HCT116 (cell line): ENCODE measurements at regions not wholly inside any gene's neighbourhood (a gene's known extent, or its start where the extent isn't known, plus 50 kb on each side); places are given as distances from the start of the nearest gene placed in this dataset.

Experiments used
- ATAC-seq: fragments of 200-7000 bp; cut with Tn5 transposase; 2 replicates; pipeline ENCODE4 v1.9.1; 2020; ENCODE audit warnings: mild to moderate bottlenecking, moderate library complexity
- BruUV-seq: library from RNA; stranded (reverse); fragments of 400-500 nt; replicated peaks from 2 replicates; lab custom pipeline; 2021; lab: Mats Ljungman, UMichigan
- CTCF ChIA-PET: fragments of 300-600 bp; sonication (Branson Sonifier 250); formaldehyde crosslinking; loops from one replicate; lab custom pipeline; 2021; ENCODE audit warnings: antibody characterized with exemption; lab: Charles Lee
- POLR2A ChIA-PET: fragments of 300-600, 350-600 bp; sonication (Branson Sonifier 250); formaldehyde crosslinking; loops from one replicate; lab custom pipeline; 2021; ENCODE audit warnings: antibody characterized with exemption; lab: Charles Lee
- RAD21 ChIA-PET, 2 experiments: fragments of 300-600 bp; sonication (Branson Sonifier 250); formaldehyde crosslinking; loops; one replicate each; lab custom pipeline; 2023; ENCODE audit warnings: low total read pairs in 2 of 2; ENCODE audit not compliant: uncharacterized antibody in 2 of 2, unreplicated experiment in 2 of 2, low non-redundant PET in 1 of 2; lab: Charles Lee
- DNase-seq: peaks from one replicate; pipeline ENCODE4 v3.0.0-alpha.2; 2010; ENCODE audit warnings: low read depth, low spot score
- H2AFZ ChIP-seq: fragments of 200-600 bp; shearing (Covaris generic), sonication (generic); 2 replicates; pipeline ENCODE4 v1.6.1; 2017; ENCODE audit warnings: low read depth, mixed run types, mixed read lengths, antibody characterized with exemption, low read length; ENCODE audit not compliant: poor library complexity, severe bottlenecking
- H3K27ac ChIP-seq: 2 replicates; pipeline ENCODE4 v1.5.1; 2012; ENCODE audit warnings: low read depth, low read length
- H3K27me3 ChIP-seq: fragments of 200-600 bp; sonication (generic); 2 replicates; pipeline ENCODE4 v1.6.1; 2016; ENCODE audit warnings: mixed run types, low read length, mixed read lengths; ENCODE audit not compliant: insufficient read depth
- H3K36me3 ChIP-seq, 2 experiments: fragments of 200-500 bp in 1 of 2; fragments of 200-600 bp in 1 of 2; sonication (Bioruptor generic) in 1 of 2; sonication (generic) in 1 of 2; 2 replicates each; pipeline versions ENCODE4 v1.5.1 to v1.6.1; 2014 to 2016; ENCODE audit warnings: low read length in 2 of 2, inconsistent platforms in 1 of 2, mixed read lengths in 1 of 2, mixed run types in 1 of 2; ENCODE audit not compliant: insufficient read depth in 2 of 2, control insufficient read depth in 1 of 2
- H3K4me1 ChIP-seq, 2 experiments: fragments of 200-600 bp in 1 of 2; sonication (generic) in 1 of 2; 2 replicates each; pipeline versions ENCODE4 v1.5.1 to v1.6.1; 2012 to 2017; ENCODE audit warnings: low read length in 2 of 2, inconsistent platforms in 1 of 2, mild to moderate bottlenecking in 1 of 2, mixed read lengths in 1 of 2, mixed run types in 1 of 2, moderate library complexity in 1 of 2; ENCODE audit not compliant: insufficient read depth in 2 of 2, control insufficient read depth in 1 of 2
- H3K4me2 ChIP-seq: fragments of 200-600 bp; sonication (generic); 2 replicates; pipeline ENCODE4 v1.6.1; 2017; ENCODE audit warnings: mixed run types, low read length, mixed read lengths
- H3K4me3 ChIP-seq, 2 experiments: fragments of 200-600 bp in 1 of 2; sonication (generic) in 1 of 2; replicated peaks in 1 of 2; 2 replicates each; pipeline ENCODE4 v1.5.1; 2011 to 2016; ENCODE audit warnings: low read length in 2 of 2, control low read depth in 1 of 2, low read depth in 1 of 2, mild to moderate bottlenecking in 1 of 2, mixed read lengths in 1 of 2, mixed run types in 1 of 2
- H3K79me2 ChIP-seq: fragments of 200-600 bp; sonication (generic); 2 replicates; pipeline ENCODE4 v1.6.1; 2017; ENCODE audit warnings: mild to moderate bottlenecking, mixed run types, low read length, moderate library complexity, mixed read lengths; ENCODE audit not compliant: insufficient read depth
- H3K9ac ChIP-seq: fragments of 200-600 bp; sonication (generic); 2 replicates; pipeline ENCODE4 v1.6.1; 2016; ENCODE audit warnings: low read length, mixed read lengths
- H3K9me2 ChIP-seq: fragments of 200-600 bp; sonication (generic), shearing (Covaris generic); 2 replicates; pipeline ENCODE4 v1.6.1; 2017; ENCODE audit warnings: mixed run types, mild to moderate bottlenecking, moderate library complexity; ENCODE audit not compliant: insufficient read depth
- H3K9me3 ChIP-seq, 2 experiments: fragments of 200-500 bp in 1 of 2; fragments of 200-600 bp in 1 of 2; sonication (Bioruptor generic) in 1 of 2; sonication (generic) in 1 of 2; 2 replicates each; pipeline ENCODE4 v1.6.1; 2014 to 2017; ENCODE audit warnings: low read length in 2 of 2, mixed read lengths in 2 of 2, inconsistent platforms in 1 of 2, low read depth in 1 of 2, mild to moderate bottlenecking in 1 of 2, mixed run types in 1 of 2, moderate library complexity in 1 of 2; ENCODE audit not compliant: control insufficient read depth in 1 of 2, insufficient read depth in 1 of 2
- H4K20me1 ChIP-seq: fragments of 200-600 bp; sonication (generic), shearing (Covaris generic); 2 replicates; pipeline ENCODE4 v1.6.1; 2017; ENCODE audit warnings: mixed run types, mild to moderate bottlenecking, moderate library complexity; ENCODE audit not compliant: insufficient read depth
- CBX3 ChIP-seq: IDR thresholded peaks from 2 replicates; pipeline ENCODE4 v1.6.1; 2012; ENCODE audit warnings: low read depth
- CEBPB ChIP-seq: IDR thresholded peaks from 2 replicates; pipeline ENCODE4 v1.6.1; 2012; ENCODE audit warnings: low read depth
- CTCF ChIP-seq, 3 experiments: fragments of 200-600 bp in 1 of 3; sonication (generic) in 1 of 3; IDR thresholded peaks in 2 of 3; conservative IDR thresholded peaks in 1 of 3; 2 replicates each; pipeline ENCODE4 v1.5.1; 2012 to 2017; ENCODE audit warnings: low read depth in 2 of 3, low read length in 2 of 3, antibody characterized with exemption in 1 of 3, borderline replicate concordance in 1 of 3, control low read depth in 1 of 3, mild to moderate bottlenecking in 1 of 3, mixed read lengths in 1 of 3, mixed run types in 1 of 3, moderate library complexity in 1 of 3; ENCODE audit not compliant: insufficient read depth in 1 of 3
- EGR1 ChIP-seq: IDR thresholded peaks from 2 replicates; pipeline ENCODE4 v1.6.1; 2012; ENCODE audit warnings: low read depth
- EZH2phosphoT487 ChIP-seq: fragments of 200-600 bp; IDR thresholded peaks from 2 replicates; pipeline ENCODE4 v1.6.1; 2018; ENCODE audit warnings: antibody characterized with exemption, borderline replicate concordance
- JUND ChIP-seq: IDR thresholded peaks from 2 replicates; pipeline ENCODE4 v1.6.1; 2012
- MAX ChIP-seq: IDR thresholded peaks from 2 replicates; pipeline ENCODE4 v1.6.1; 2012
- POLR2A ChIP-seq: IDR thresholded peaks from 2 replicates; pipeline ENCODE4 v1.7.0; 2011; ENCODE audit warnings: borderline replicate concordance; ENCODE audit not compliant: insufficient read depth, insufficient read length; ENCODE audit errors: extremely low read depth
- POLR2AphosphoS5 ChIP-seq: IDR thresholded peaks from 2 replicates; pipeline ENCODE4 v1.6.1; 2011; ENCODE audit warnings: mild to moderate bottlenecking, low read depth, low read length, moderate library complexity
- RAD21 ChIP-seq: IDR thresholded peaks from 2 replicates; pipeline ENCODE4 v1.6.1; 2012; ENCODE audit warnings: low read depth, mild to moderate bottlenecking
- SP1 ChIP-seq: IDR thresholded peaks from 2 replicates; pipeline ENCODE4 v1.6.1; 2012; ENCODE audit warnings: low read depth
- SRF ChIP-seq: IDR thresholded peaks from 2 replicates; pipeline ENCODE4 v1.6.1; 2012; ENCODE audit warnings: low read depth
- YY1 ChIP-seq: IDR thresholded peaks from 2 replicates; pipeline ENCODE4 v1.6.1; 2011; ENCODE audit warnings: low read length, low read depth, moderate library complexity, mild to moderate bottlenecking; ENCODE audit not compliant: insufficient replicate concordance; ENCODE audit errors: extremely low read depth
- ZNF274 ChIP-seq: fragments of 200-500 bp; sonication (Bioruptor generic); IDR thresholded peaks from 2 replicates; pipeline ENCODE4 v1.6.1; 2014; ENCODE audit warnings: mild to moderate bottlenecking, low read depth, low read length, inconsistent platforms
- intact Hi-C: fragments of 100-400 bp; cut with micrococcal nuclease; formaldehyde crosslinking; loops from 2 replicates; pipeline ENCODE4 v1.10.0; 2022
- TF ChIP-seq, protein P1 (sequence below): IDR thresholded peaks from 2 replicates; pipeline ENCODE4 v1.6.1; 2011; ENCODE audit warnings: mild to moderate bottlenecking, low read length, moderate library complexity; ENCODE audit not compliant: insufficient replicate concordance; ENCODE audit errors: extremely low read depth
- TF ChIP-seq, protein P2 (sequence below): IDR thresholded peaks from 2 replicates; pipeline ENCODE4 v1.6.1; 2012; ENCODE audit warnings: low read depth

GRCh38 chr20:16970776-16971175 is 222.6 kb downstream of the OTOR start (continued):
- TF ChIP-seq YY1 (no peak), EGR1 (no peak), CBX3 (no peak), RAD21 (no peak), JUND (no peak), MAX (no peak)
- TF ChIP-seq, protein P1, sequence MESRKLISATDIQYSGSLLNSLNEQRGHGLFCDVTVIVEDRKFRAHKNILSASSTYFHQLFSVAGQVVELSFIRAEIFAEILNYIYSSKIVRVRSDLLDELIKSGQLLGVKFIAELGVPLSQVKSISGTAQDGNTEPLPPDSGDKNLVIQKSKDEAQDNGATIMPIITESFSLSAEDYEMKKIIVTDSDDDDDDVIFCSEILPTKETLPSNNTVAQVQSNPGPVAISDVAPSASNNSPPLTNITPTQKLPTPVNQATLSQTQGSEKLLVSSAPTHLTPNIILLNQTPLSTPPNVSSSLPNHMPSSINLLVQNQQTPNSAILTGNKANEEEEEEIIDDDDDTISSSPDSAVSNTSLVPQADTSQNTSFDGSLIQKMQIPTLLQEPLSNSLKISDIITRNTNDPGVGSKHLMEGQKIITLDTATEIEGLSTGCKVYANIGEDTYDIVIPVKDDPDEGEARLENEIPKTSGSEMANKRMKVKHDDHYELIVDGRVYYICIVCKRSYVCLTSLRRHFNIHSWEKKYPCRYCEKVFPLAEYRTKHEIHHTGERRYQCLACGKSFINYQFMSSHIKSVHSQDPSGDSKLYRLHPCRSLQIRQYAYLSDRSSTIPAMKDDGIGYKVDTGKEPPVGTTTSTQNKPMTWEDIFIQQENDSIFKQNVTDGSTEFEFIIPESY: no peak

DNA sequence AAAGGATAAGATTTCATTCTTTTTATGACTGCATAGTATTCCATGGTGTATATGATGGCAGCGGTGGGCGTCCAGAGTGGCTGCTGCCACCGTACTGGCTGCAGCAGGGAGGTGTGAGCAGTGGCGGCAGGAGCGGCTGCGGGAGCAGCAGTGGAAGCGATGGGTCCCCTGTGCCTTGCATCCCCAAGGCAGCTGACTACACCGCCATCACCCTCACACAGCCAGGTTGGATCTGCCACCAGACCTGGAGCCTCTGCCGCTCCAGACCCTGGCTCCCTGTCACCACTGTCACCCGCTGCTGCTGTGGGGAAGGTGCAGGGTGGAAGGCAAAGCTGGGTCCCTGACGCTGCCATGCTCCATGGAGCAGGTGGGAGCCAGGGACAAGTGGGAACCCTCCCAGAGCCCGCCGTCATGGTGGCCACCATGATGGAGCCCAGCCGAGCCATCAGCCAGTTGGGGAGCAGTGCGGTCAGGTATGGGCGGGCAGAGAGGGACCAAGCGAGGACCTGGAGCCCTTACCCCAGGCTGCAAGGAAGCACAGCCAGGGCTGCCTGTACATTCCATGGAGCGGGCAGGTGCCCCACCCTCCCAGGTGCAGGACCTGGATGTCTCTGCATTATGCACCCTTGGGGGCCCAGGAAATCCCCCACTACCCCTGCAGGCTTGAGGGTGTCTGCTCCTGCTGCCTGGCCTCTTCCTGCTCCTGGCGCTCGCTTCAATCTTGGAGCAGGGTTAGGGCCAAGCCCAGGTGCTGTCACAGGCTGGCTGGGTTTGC is 226.1 kb downstream of the OTOR start:
- H3K27ac ChIP-seq: no peak overlapping the region
- no peaks in the 10 kb centered on the region for H3K9me2 ChIP-seq
- peaks cover 6% of the 10 kb centered on the region; the same call in 1 of the 2 replicates for H3K27me3 ChIP-seq
- H3K9me3 ChIP-seq: no peaks in the 10 kb centered on the region
- no peaks in the 10 kb centered on the region for H3K36me3 ChIP-seq
- H3K79me2 ChIP-seq: no peaks in the 10 kb centered on the region
- CTCF ChIA-PET: no interaction called here
- no peak overlapping the region for H2AFZ ChIP-seq
- H3K4me2 ChIP-seq: no peak overlapping the region
- H3K4me1 ChIP-seq: no peaks in the 10 kb centered on the region
- H3K4me3 ChIP-seq: no peak overlapping the region
- RAD21 ChIA-PET: no interaction called here
- DNase-seq (no peak), ATAC-seq (no peak)
- H3K9ac ChIP-seq: no peak overlapping the region
- POLR2A ChIA-PET: no interaction called here
- intact Hi-C loops: no loop called here
- BruUV-seq: no TSS peak
- no peaks in the 10 kb centered on the region for H4K20me1 ChIP-seq
- TF ChIP-seq, protein P2, sequence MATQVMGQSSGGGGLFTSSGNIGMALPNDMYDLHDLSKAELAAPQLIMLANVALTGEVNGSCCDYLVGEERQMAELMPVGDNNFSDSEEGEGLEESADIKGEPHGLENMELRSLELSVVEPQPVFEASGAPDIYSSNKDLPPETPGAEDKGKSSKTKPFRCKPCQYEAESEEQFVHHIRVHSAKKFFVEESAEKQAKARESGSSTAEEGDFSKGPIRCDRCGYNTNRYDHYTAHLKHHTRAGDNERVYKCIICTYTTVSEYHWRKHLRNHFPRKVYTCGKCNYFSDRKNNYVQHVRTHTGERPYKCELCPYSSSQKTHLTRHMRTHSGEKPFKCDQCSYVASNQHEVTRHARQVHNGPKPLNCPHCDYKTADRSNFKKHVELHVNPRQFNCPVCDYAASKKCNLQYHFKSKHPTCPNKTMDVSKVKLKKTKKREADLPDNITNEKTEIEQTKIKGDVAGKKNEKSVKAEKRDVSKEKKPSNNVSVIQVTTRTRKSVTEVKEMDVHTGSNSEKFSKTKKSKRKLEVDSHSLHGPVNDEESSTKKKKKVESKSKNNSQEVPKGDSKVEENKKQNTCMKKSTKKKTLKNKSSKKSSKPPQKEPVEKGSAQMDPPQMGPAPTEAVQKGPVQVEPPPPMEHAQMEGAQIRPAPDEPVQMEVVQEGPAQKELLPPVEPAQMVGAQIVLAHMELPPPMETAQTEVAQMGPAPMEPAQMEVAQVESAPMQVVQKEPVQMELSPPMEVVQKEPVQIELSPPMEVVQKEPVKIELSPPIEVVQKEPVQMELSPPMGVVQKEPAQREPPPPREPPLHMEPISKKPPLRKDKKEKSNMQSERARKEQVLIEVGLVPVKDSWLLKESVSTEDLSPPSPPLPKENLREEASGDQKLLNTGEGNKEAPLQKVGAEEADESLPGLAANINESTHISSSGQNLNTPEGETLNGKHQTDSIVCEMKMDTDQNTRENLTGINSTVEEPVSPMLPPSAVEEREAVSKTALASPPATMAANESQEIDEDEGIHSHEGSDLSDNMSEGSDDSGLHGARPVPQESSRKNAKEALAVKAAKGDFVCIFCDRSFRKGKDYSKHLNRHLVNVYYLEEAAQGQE: no peak
- TF ChIP-seq SRF (no peak), EZH2phosphoT487 (no peak), SP1 (no peak), CBX3 (no peak), POLR2A (no peak), CEBPB (no peak), CTCF (IDR thresholded peaks at IDR 0.05 in 2 of 3, conservative IDR thresholded peaks at IDR 0.05 in 1 of 3; ENCODE audit: borderline replicate concordance in 1 of 3, insufficient read depth in 1 of 3, low read depth in 2 of 3, low read length in 2 of 3) (no peak), ZNF274 (no peak), POLR2AphosphoS5 (no peak), MAX (no peak), YY1 (no peak)
